HUES64 (cell line): ENCODE measurements at regions not wholly inside any gene's neighbourhood (a gene's known extent, or its start where the extent isn't known, plus 50 kb on each side); places are given as distances from the start of the nearest gene placed in this dataset.

Experiments
- H3K27ac ChIP-seq: 2 replicates; pipeline ENCODE4 v1.7.0; 2013; ENCODE audit warnings: low read depth, low read length, inconsistent platforms
- H3K27me3 ChIP-seq: 2 replicates; pipeline ENCODE4 v1.6.1; 2013; ENCODE audit warnings: mild to moderate bottlenecking, low read length; ENCODE audit not compliant: insufficient read depth
- H3K36me3 ChIP-seq: 2 replicates; pipeline ENCODE4 v1.6.1; 2013; ENCODE audit warnings: mild to moderate bottlenecking, low read length; ENCODE audit not compliant: insufficient read depth
- H3K4me1 ChIP-seq: 2 replicates; pipeline ENCODE4 v1.6.1; 2013; ENCODE audit warnings: mild to moderate bottlenecking, low read length, moderate library complexity; ENCODE audit not compliant: insufficient read depth
- H3K4me3 ChIP-seq: 2 replicates; pipeline ENCODE4 v1.5.1; 2013; ENCODE audit warnings: mild to moderate bottlenecking, low read length, moderate library complexity
- H3K9ac ChIP-seq: 2 replicates; pipeline ENCODE4 v1.6.1; 2013; ENCODE audit warnings: mild to moderate bottlenecking, low read depth, low read length
- H3K9me3 ChIP-seq: 2 replicates; pipeline ENCODE4 v1.6.1; 2013; ENCODE audit warnings: low read depth, low read length; ENCODE audit not compliant: insufficient read depth
- WGBS: fragments of 150-250, 120-280 bp; methylation state at CpG from one replicate; pipeline ENCODE4 v1.1.7; 2013; ENCODE audit warnings: missing lambda C conversion rate; 5-methylcytosine and 5-hydroxymethylcytosine counted together

- no peak overlapping the region for H3K9ac ChIP-seq
- H3K27me3 ChIP-seq, result no peaks in the 10 kb centered on the region
- H3K36me3 ChIP-seq, result no peaks in the 10 kb centered on the region
- 0 out of 2 replicates have a peak, but pooled peaks cover 2% of the 10 kb centered on the region for H3K4me1 ChIP-seq
- H3K27ac ChIP-seq, result no peak overlapping the region
- 76% methylated on average over 2 of the region's 2 CpGs for WGBS
- no peaks in the 10 kb centered on the region for H3K9me3 ChIP-seq
- no peak overlapping the region for H3K4me3 ChIP-seq
Observed at GRCh38 chrX:112577146-112577545, 102.6 kb downstream of the LHFPL1 start.

GRCh38 chrX:112571388-112571787 lies 108.3 kb downstream of the LHFPL1 start:
- Histone ChIP-seq H3K27ac (no peak overlapping the region), H3K9me3 (no peaks in the 10 kb centered on the region), H3K27me3 (no peaks in the 10 kb centered on the region), H3K9ac (no peak overlapping the region), H3K4me3 (no peak overlapping the region), H3K4me1 (peaks cover 8% of the 10 kb centered on the region; the same call in 1 of the 2 replicates), H3K36me3 (no peaks in the 10 kb centered on the region)
- WGBS, result no CpG with 5 or more reads among the region's 1 CpG

- Histone ChIP-seq H3K27me3 (no peaks in the 10 kb centered on the region), H3K4me3 (no peak overlapping the region), H3K4me1 (no peaks in the 10 kb centered on the region), H3K9me3 (no peaks in the 10 kb centered on the region), H3K27ac (no peak overlapping the region), H3K9ac (no peak overlapping the region), H3K36me3 (no peaks in the 10 kb centered on the region)
- 91% methylated on average over 3 of the region's 3 CpGs for WGBS
Observed at GRCh38 chrX:112555831-112556230, 123.9 kb downstream of the LHFPL1 start.

GRCh38 chrX:112545051-112545450 lies 134.7 kb downstream of the LHFPL1 start:
- H3K36me3 ChIP-seq, result no peaks in the 10 kb centered on the region
- H3K9ac ChIP-seq, result no peak overlapping the region
- no peaks in the 10 kb centered on the region for H3K27me3 ChIP-seq
- no peaks in the 10 kb centered on the region for H3K4me1 ChIP-seq
- 94% methylated on average over 4 of the region's 4 CpGs for WGBS
- no peak overlapping the region for H3K27ac ChIP-seq
- H3K4me3 ChIP-seq, result no peak overlapping the region
- H3K9me3 ChIP-seq, result no peaks in the 10 kb centered on the region

GRCh38 chrX:112536544-112536943 lies 143.2 kb downstream of the LHFPL1 start:
- Histone ChIP-seq H3K9me3 (no peaks in the 10 kb centered on the region), H3K9ac (0 out of 2 replicates have a peak overlapping the region, but pooled peaks have one; percentile 23), H3K4me1 (peaks cover 11% of the 10 kb centered on the region; the same call in 1 of the 2 replicates), H3K4me3 (no peak overlapping the region), H3K36me3 (no peaks in the 10 kb centered on the region), H3K27ac (peak overlapping the region; percentile 92), H3K27me3 (no peaks in the 10 kb centered on the region)
- 14% methylated on average over 2 of the region's 2 CpGs for WGBS

GRCh38 chrX:112527903-112528302 lies 151.8 kb downstream of the LHFPL1 start:
- no peaks in the 10 kb centered on the region for H3K27me3 ChIP-seq
- no peaks in the 10 kb centered on the region for H3K36me3 ChIP-seq
- no peak overlapping the region for H3K9ac ChIP-seq
- no peak overlapping the region for H3K27ac ChIP-seq
- no peaks in the 10 kb centered on the region for H3K9me3 ChIP-seq
- no peaks in the 10 kb centered on the region for H3K4me1 ChIP-seq
- no peak overlapping the region for H3K4me3 ChIP-seq

GRCh38 chrX:112521676-112522075 lies 158.1 kb downstream of the LHFPL1 start:
- Histone ChIP-seq H3K27me3 (no peaks in the 10 kb centered on the region), H3K27ac (no peak overlapping the region), H3K36me3 (no peaks in the 10 kb centered on the region), H3K4me3 (no peak overlapping the region), H3K9ac (no peak overlapping the region), H3K4me1 (no peaks in the 10 kb centered on the region), H3K9me3 (no peaks in the 10 kb centered on the region)
- 78% methylated on average over 2 of the region's 2 CpGs for WGBS

GRCh38 chrX:112520124-112520523 lies 159.6 kb downstream of the LHFPL1 start:
- WGBS, result 86% methylated on average over 1 of the region's 1 CpG
- Histone ChIP-seq H3K9me3 (no peaks in the 10 kb centered on the region), H3K4me1 (no peaks in the 10 kb centered on the region), H3K27ac (no peak overlapping the region), H3K4me3 (no peak overlapping the region), H3K9ac (no peak overlapping the region), H3K36me3 (no peaks in the 10 kb centered on the region), H3K27me3 (no peaks in the 10 kb centered on the region)

- H3K4me1 ChIP-seq, result peaks cover 4% of the 10 kb centered on the region; the same call in 1 of the 2 replicates
- H3K9me3 ChIP-seq, result no peaks in the 10 kb centered on the region
- no peak overlapping the region for H3K9ac ChIP-seq
- no peak overlapping the region for H3K4me3 ChIP-seq
- H3K36me3 ChIP-seq, result no peaks in the 10 kb centered on the region
- 80% methylated on average over 3 of the region's 3 CpGs for WGBS
- no peaks in the 10 kb centered on the region for H3K27me3 ChIP-seq
- H3K27ac ChIP-seq, result no peak overlapping the region
Observed at GRCh38 chrX:112513154-112513553, 166.6 kb downstream of the LHFPL1 start.

GRCh38 chrX:112512509-112512908 lies 167.2 kb downstream of the LHFPL1 start:
- Histone ChIP-seq H3K4me3 (no peak overlapping the region), H3K36me3 (no peaks in the 10 kb centered on the region), H3K27ac (no peak overlapping the region), H3K4me1 (peaks cover 4% of the 10 kb centered on the region; the same call in 1 of the 2 replicates), H3K9me3 (no peaks in the 10 kb centered on the region), H3K9ac (no peak overlapping the region), H3K27me3 (no peaks in the 10 kb centered on the region)
- WGBS, result 83% methylated on average over 2 of the region's 3 CpGs

- WGBS, result 91% methylated on average over 1 of the region's 3 CpGs
Observed at GRCh38 chrX:112510629-112511028, 169.1 kb downstream of the LHFPL1 start.

GRCh38 chrX:112477653-112478052 lies 202.1 kb downstream of the LHFPL1 start:
- WGBS, result 100% methylated on average over 1 of the region's 2 CpGs
- Histone ChIP-seq H3K27me3 (no peaks in the 10 kb centered on the region), H3K27ac (no peak overlapping the region), H3K4me3 (no peak overlapping the region), H3K9ac (no peak overlapping the region), H3K36me3 (no peaks in the 10 kb centered on the region), H3K4me1 (no peaks in the 10 kb centered on the region), H3K9me3 (no peaks in the 10 kb centered on the region)

More at GRCh38 chrX:112510629-112511028, 169.1 kb downstream of the LHFPL1 start:
- no peak overlapping the region for H3K27ac ChIP-seq
- no peak overlapping the region for H3K9ac ChIP-seq
- no peaks in the 10 kb centered on the region for H3K9me3 ChIP-seq
- no peaks in the 10 kb centered on the region for H3K36me3 ChIP-seq
- H3K4me1 ChIP-seq, result peaks cover 4% of the 10 kb centered on the region; the same call in 1 of the 2 replicates
- no peaks in the 10 kb centered on the region for H3K27me3 ChIP-seq
- H3K4me3 ChIP-seq, result no peak overlapping the region
